ENCODE measurements at regions not wholly inside any gene's neighbourhood (a gene's known extent, or its start where the extent isn't known, plus 50 kb on each side); places are given as distances from the start of the nearest gene placed in this dataset.

DNA sequence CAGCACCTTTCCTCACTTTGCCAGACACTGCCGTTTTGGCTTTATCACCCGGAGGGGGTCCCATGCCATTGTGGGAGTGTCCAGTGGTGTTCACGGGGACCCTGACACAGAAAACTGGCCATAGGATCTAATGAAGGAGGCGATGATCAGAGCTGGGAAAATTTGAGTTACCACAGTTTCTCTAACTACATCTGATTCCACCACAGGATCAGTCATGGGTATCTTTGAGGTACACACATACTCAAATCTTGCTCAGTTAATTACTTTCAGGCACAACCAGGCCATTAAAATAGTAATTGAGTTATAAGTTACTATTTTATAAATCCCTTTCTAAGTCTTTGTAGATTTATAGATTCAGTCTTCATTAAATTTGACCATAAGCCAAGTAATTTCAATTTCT, 215.1 kb downstream of the PRL start:
- TF ChIP-seq, protein P1, sequence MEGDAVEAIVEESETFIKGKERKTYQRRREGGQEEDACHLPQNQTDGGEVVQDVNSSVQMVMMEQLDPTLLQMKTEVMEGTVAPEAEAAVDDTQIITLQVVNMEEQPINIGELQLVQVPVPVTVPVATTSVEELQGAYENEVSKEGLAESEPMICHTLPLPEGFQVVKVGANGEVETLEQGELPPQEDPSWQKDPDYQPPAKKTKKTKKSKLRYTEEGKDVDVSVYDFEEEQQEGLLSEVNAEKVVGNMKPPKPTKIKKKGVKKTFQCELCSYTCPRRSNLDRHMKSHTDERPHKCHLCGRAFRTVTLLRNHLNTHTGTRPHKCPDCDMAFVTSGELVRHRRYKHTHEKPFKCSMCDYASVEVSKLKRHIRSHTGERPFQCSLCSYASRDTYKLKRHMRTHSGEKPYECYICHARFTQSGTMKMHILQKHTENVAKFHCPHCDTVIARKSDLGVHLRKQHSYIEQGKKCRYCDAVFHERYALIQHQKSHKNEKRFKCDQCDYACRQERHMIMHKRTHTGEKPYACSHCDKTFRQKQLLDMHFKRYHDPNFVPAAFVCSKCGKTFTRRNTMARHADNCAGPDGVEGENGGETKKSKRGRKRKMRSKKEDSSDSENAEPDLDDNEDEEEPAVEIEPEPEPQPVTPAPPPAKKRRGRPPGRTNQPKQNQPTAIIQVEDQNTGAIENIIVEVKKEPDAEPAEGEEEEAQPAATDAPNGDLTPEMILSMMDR (IDR thresholded peaks at IDR 0.05), result no peak
- TF ChIP-seq, protein P2, sequence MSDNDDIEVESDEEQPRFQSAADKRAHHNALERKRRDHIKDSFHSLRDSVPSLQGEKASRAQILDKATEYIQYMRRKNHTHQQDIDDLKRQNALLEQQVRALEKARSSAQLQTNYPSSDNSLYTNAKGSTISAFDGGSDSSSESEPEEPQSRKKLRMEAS (IDR thresholded peaks at IDR 0.05; ENCODE audit: low read depth), result no peak
- TF ChIP-seq, protein P3, sequence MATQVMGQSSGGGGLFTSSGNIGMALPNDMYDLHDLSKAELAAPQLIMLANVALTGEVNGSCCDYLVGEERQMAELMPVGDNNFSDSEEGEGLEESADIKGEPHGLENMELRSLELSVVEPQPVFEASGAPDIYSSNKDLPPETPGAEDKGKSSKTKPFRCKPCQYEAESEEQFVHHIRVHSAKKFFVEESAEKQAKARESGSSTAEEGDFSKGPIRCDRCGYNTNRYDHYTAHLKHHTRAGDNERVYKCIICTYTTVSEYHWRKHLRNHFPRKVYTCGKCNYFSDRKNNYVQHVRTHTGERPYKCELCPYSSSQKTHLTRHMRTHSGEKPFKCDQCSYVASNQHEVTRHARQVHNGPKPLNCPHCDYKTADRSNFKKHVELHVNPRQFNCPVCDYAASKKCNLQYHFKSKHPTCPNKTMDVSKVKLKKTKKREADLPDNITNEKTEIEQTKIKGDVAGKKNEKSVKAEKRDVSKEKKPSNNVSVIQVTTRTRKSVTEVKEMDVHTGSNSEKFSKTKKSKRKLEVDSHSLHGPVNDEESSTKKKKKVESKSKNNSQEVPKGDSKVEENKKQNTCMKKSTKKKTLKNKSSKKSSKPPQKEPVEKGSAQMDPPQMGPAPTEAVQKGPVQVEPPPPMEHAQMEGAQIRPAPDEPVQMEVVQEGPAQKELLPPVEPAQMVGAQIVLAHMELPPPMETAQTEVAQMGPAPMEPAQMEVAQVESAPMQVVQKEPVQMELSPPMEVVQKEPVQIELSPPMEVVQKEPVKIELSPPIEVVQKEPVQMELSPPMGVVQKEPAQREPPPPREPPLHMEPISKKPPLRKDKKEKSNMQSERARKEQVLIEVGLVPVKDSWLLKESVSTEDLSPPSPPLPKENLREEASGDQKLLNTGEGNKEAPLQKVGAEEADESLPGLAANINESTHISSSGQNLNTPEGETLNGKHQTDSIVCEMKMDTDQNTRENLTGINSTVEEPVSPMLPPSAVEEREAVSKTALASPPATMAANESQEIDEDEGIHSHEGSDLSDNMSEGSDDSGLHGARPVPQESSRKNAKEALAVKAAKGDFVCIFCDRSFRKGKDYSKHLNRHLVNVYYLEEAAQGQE (IDR thresholded peaks at IDR 0.05; ENCODE audit: low read depth, low read length), result no peak
- TF ChIP-seq, protein P4, sequence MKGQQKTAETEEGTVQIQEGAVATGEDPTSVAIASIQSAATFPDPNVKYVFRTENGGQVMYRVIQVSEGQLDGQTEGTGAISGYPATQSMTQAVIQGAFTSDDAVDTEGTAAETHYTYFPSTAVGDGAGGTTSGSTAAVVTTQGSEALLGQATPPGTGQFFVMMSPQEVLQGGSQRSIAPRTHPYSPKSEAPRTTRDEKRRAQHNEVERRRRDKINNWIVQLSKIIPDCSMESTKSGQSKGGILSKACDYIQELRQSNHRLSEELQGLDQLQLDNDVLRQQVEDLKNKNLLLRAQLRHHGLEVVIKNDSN (IDR thresholded peaks at IDR 0.05; ENCODE audit: borderline replicate concordance, low read depth), result no peak
